A549 (cell line): ENCODE measurements at regions not wholly inside any gene's neighbourhood (a gene's known extent, or its start where the extent isn't known, plus 50 kb on each side); places are given as distances from the start of the nearest gene placed in this dataset.

ENCODE experiments used
- HDAC2 ChIP-seq: fragments of 200-600 bp; sonication (generic); IDR thresholded peaks from 2 replicates; pipeline ENCODE4 v1.6.1; 2016
- MAZ ChIP-seq: fragments of 150-350 bp; IDR thresholded peaks from 2 replicates; pipeline ENCODE4 v1.6.1; 2014; ENCODE audit warnings: antibody characterized with exemption, low read depth, low read length, borderline replicate concordance
- POLR2A ChIP-seq: IDR thresholded peaks from 2 replicates; pipeline ENCODE4 v1.6.1; 2012; ENCODE audit warnings: mild to moderate bottlenecking, low read length
- RCOR1 ChIP-seq: fragments of 150-350 bp; IDR thresholded peaks from 2 replicates; pipeline ENCODE4 v1.6.1; 2014; ENCODE audit warnings: antibody characterized with exemption, low read length, low read depth
- SMC3 ChIP-seq: fragments of >200 bp; sonication (Bioruptor Twin); formaldehyde crosslinking; IDR thresholded peaks from 3 replicates; pipeline ENCODE4 v1.6.1; 2018; ENCODE audit warnings: inconsistent platforms
- ZC3H11A ChIP-seq: fragments of 450-650 bp; IDR thresholded peaks from 2 replicates; pipeline ENCODE4 v1.6.1; 2014; ENCODE audit warnings: antibody characterized with exemption, mild to moderate bottlenecking
- ZNF302 ChIP-seq: fragments of 250-450 bp; sonication (Bioruptor Pico); IDR thresholded peaks from 2 replicates; pipeline ENCODE4 v1.9.0; 2021; ENCODE audit warnings: inconsistent platforms, mild to moderate bottlenecking, moderate library complexity
- TF ChIP-seq, protein P1 (sequence below): fragments of >200 bp; sonication (Bioruptor Twin); formaldehyde crosslinking; IDR thresholded peaks from 3 replicates; pipeline ENCODE4 v1.5.1; 2016
- TF ChIP-seq, protein P2 (sequence below): fragments of 200-600 bp; sonication (generic); IDR thresholded peaks from 2 replicates; pipeline ENCODE4 v1.6.1; 2016; ENCODE audit warnings: antibody characterized with exemption, mild to moderate bottlenecking, moderate library complexity
- TF ChIP-seq, protein P3 (sequence below): fragments of 450-650 bp; IDR thresholded peaks from 2 replicates; pipeline ENCODE4 v1.6.1; 2014; ENCODE audit warnings: antibody characterized with exemption

DNA sequence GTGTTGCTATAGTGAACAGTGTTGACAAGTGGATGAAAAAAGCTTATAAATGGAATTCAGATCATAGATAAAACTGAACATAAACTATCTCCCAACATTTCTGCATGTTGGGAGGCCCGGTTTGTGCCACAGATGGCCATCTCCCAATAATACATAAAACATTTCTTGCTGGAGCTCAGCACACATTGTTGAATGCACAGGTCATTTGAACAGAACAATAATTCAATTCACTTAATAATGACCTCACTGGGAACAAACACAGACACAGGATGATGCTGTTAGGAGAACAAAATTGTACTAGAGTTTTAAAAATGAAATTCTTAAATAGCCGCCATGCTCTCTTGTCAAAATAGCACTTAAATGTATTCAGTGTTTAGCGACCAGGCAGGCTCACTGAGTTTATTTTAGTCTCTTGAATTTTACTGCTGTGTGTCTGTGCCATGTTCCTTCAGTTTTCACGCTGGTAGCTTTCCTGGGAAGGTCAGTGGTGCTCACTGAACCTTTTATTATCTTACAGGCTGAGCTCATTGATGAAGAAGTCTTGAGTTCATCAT is 85.0 kb upstream of the SSBP2 start:
- TF ChIP-seq, protein P1, sequence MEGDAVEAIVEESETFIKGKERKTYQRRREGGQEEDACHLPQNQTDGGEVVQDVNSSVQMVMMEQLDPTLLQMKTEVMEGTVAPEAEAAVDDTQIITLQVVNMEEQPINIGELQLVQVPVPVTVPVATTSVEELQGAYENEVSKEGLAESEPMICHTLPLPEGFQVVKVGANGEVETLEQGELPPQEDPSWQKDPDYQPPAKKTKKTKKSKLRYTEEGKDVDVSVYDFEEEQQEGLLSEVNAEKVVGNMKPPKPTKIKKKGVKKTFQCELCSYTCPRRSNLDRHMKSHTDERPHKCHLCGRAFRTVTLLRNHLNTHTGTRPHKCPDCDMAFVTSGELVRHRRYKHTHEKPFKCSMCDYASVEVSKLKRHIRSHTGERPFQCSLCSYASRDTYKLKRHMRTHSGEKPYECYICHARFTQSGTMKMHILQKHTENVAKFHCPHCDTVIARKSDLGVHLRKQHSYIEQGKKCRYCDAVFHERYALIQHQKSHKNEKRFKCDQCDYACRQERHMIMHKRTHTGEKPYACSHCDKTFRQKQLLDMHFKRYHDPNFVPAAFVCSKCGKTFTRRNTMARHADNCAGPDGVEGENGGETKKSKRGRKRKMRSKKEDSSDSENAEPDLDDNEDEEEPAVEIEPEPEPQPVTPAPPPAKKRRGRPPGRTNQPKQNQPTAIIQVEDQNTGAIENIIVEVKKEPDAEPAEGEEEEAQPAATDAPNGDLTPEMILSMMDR: no peak
- TF ChIP-seq ZC3H11A (no peak), RCOR1 (no peak), POLR2A (no peak), HDAC2 (no peak), MAZ (no peak), SMC3 (no peak), ZNF302 (CRISPR knock-in tag) (no peak)
- TF ChIP-seq, protein P2, sequence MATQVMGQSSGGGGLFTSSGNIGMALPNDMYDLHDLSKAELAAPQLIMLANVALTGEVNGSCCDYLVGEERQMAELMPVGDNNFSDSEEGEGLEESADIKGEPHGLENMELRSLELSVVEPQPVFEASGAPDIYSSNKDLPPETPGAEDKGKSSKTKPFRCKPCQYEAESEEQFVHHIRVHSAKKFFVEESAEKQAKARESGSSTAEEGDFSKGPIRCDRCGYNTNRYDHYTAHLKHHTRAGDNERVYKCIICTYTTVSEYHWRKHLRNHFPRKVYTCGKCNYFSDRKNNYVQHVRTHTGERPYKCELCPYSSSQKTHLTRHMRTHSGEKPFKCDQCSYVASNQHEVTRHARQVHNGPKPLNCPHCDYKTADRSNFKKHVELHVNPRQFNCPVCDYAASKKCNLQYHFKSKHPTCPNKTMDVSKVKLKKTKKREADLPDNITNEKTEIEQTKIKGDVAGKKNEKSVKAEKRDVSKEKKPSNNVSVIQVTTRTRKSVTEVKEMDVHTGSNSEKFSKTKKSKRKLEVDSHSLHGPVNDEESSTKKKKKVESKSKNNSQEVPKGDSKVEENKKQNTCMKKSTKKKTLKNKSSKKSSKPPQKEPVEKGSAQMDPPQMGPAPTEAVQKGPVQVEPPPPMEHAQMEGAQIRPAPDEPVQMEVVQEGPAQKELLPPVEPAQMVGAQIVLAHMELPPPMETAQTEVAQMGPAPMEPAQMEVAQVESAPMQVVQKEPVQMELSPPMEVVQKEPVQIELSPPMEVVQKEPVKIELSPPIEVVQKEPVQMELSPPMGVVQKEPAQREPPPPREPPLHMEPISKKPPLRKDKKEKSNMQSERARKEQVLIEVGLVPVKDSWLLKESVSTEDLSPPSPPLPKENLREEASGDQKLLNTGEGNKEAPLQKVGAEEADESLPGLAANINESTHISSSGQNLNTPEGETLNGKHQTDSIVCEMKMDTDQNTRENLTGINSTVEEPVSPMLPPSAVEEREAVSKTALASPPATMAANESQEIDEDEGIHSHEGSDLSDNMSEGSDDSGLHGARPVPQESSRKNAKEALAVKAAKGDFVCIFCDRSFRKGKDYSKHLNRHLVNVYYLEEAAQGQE: no peak
- TF ChIP-seq, protein P3, sequence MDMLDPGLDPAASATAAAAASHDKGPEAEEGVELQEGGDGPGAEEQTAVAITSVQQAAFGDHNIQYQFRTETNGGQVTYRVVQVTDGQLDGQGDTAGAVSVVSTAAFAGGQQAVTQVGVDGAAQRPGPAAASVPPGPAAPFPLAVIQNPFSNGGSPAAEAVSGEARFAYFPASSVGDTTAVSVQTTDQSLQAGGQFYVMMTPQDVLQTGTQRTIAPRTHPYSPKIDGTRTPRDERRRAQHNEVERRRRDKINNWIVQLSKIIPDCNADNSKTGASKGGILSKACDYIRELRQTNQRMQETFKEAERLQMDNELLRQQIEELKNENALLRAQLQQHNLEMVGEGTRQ: no peak
